22Rv1 (cell line): ENCODE measurements at regions not wholly inside any gene's neighbourhood (a gene's known extent, or its start where the extent isn't known, plus 50 kb on each side); places are given as distances from the start of the nearest gene placed in this dataset.

Experiments used
- H3K27ac ChIP-seq: fragments of 450-650 bp; 2 replicates; pipeline ENCODE4 v1.5.1; 2017
- CTCF ChIP-seq: fragments of 450-650 bp; IDR thresholded peaks from 2 replicates; pipeline ENCODE4 v1.5.1; 2017; ENCODE audit warnings: mild to moderate bottlenecking
- ZFX ChIP-seq: fragments of 450-650 bp; IDR thresholded peaks from 2 replicates; pipeline ENCODE4 v1.6.1; 2017; ENCODE audit warnings: antibody characterized with exemption, borderline replicate concordance

DNA sequence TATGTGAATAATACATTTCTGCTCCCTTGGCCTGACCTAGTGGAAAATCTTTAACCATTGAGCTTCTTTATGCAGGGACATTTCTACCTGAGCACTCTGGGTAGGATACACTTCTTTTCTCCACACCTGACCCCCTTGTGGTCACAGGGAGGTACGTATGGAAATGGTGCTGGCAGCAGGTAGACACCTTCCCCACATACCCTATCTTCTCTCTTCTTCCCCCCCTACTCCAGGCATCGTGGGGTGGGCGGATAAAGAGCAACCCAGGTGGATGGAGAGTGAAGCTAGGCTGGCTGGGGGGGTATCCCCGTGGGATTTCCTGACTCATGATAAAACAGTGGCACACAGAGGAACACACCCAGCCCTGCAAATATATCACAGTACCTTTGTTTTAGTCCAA, 312.1 kb downstream of the ARRDC4 start:
- TF ChIP-seq ZFX (no peak), CTCF (no peak)
- H3K27ac ChIP-seq = no peak overlapping the region

- TF ChIP-seq ZFX (no peak), CTCF (no peak)
- no peak overlapping the region for H3K27ac ChIP-seq
Observed at GRCh38 chr15:98276018-98276417, 315.5 kb downstream of the ARRDC4 start.

DNA sequence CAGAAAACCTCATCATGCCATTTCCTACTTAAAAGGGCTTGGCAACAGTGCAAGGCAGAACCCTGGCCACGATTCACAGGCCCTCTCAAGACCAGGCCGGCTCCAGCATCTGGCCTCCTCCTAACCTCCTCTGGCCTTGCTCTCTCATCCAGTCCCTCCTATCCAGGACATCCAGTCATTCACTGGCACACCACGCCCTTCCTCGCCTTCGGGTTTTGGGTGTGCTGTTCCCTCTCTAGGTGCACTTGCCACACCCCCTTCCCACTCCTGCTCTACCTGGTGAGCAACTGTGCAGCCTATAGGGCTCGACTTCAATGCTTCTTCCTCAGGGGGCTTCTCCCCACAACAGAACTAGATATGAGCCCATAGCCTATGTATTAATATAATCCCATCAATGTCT, 317.1 kb downstream of the ARRDC4 start:
- TF ChIP-seq ZFX = no peak

GRCh38 chr15:98280284-98280975, 319.9 kb downstream of the ARRDC4 start:
- TF ChIP-seq CTCF (no peak), ZFX (no peak)
- H3K27ac ChIP-seq = no peak overlapping the region

More for the DNA sequence above, 317.1 kb downstream of the ARRDC4 start:
- H3K27ac ChIP-seq = no peak overlapping the region

DNA sequence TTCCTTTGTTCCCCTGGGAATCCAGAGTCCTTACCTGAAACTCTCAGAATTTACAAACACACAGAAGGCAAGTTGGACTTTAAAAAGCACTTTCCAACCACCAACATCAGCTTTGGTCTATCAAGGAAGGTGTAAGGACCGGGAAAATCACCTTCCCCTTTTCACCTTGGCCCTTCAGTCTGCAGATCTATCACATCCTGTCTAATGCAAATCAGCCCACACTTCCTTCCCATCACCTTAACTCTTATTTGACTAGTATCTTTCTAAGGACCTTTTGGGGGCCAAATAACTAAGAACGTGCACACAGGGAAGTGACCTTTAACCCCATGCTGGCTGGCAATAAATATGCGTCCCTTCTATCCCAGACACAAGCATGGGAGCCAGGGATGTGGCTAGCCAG, 320.6 kb downstream of the ARRDC4 start:
- no peak for TF ChIP-seq ZFX
- TF ChIP-seq CTCF = no peak
- H3K27ac ChIP-seq = no peak overlapping the region

DNA sequence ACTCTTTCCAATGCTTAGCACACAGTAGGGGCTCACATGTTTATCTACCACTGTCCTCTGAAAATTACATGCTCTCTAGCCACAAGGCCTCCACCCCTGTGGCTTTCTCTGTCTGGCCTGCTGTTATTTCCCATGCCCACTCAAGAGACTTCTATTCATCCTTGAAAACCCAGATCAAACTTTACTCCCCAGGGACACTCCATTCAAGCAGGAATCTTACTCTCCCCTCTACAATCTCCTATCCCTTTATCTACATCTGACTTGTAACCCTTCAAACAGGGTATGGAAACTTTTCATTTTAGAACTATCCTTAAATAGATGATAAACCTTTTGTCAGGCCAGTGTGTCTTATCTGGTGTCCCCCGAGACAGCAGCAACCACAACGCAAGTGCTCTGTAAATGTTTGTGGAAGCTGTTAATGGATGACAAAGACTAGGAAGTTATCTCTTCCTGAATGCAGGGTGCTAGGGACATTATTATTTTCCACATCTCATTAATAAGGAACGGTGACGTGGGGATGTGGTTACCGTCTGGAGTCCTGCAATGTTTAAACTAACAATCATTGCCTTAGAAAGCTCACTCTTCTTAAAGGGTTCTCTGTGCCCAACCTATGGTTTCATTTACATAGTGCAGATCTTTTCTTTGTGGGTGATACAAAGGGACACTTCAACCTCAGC, 322.3 kb downstream of the ARRDC4 start:
- TF ChIP-seq CTCF = no peak
- no peak for TF ChIP-seq ZFX
- no peak overlapping the region for H3K27ac ChIP-seq

- no peak overlapping the region for H3K27ac ChIP-seq
- TF ChIP-seq ZFX (no peak), CTCF (no peak)
Observed at GRCh38 chr15:98286200-98286599, 325.7 kb downstream of the ARRDC4 start.
